Activated T-cell treated with anti-CD3 and anti-CD28 coated beads, Interleukin-2, amount 50 U/mL, for 4 hours (primary cell): ENCODE measurements at regions not wholly inside any gene's neighbourhood (a gene's known extent, or its start where the extent isn't known, plus 50 kb on each side); places are given as distances from the start of the nearest gene placed in this dataset.

Experiments used
- ATAC-seq, 2 donors: fragments of 200-7000 bp; cut with Tn5 transposase; one replicate each; pipeline ENCODE4 v1.10.0; 2021
- DNase-seq: peaks from one replicate; pipeline ENCODE4 v3.0.0-alpha.2; 2020
- H3K27me3 Mint-ChIP-seq: one replicate; pipeline ENCODE4 v1.8.0; 2021; ENCODE audit warnings: low read depth, mixed read lengths
- H3K36me3 Mint-ChIP-seq: one replicate; pipeline ENCODE4 v1.8.0; 2022; ENCODE audit warnings: mixed read lengths; ENCODE audit not compliant: insufficient read depth
- H3K4me1 Mint-ChIP-seq: one replicate; pipeline ENCODE4 v1.8.0; 2021; ENCODE audit warnings: low read depth, mixed read lengths
- H3K4me3 Mint-ChIP-seq: one replicate; pipeline ENCODE4 v1.8.0; 2021; ENCODE audit warnings: mild to moderate bottlenecking, moderate library complexity, mixed read lengths
- H3K9me3 Mint-ChIP-seq: one replicate; pipeline ENCODE4 v1.8.0; 2021; ENCODE audit warnings: mixed read lengths

DNA sequence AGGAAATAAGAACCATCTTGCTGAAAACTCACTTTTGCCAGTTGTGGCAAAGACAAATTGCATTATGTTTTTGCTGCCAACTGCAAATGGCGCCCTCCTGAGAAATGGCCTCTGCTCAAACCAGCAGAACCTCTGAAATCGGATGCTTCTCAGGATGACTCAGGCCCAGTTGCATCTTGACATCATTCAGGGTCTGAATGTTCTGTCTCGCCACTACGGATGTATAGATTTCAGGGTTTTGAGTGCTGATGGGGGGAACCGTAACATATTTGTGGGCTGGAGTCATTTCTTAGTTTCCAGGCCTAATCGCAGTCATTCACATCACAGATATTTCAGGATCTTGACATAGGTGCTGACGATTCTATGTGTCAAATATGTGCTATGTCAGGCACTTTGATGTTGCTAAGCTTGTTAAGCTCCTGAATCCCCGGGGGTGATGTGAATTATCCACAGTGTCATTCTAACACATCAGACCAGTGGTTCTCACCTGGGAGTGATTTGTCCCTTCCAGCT, 207.1 kb downstream of the NFATC2 start:
- Mint-ChIP-seq H3K9me3 (no peaks in the 10 kb centered on the region), H3K27me3 (peaks cover 2% of the 10 kb centered on the region), H3K4me1 (peaks cover 6% of the 10 kb centered on the region), H3K36me3 (no peaks in the 10 kb centered on the region), H3K4me3 (no peak overlapping the region)
- DNase-seq, result no peak
- peak; percentile 80 to 85 for ATAC-seq

DNA sequence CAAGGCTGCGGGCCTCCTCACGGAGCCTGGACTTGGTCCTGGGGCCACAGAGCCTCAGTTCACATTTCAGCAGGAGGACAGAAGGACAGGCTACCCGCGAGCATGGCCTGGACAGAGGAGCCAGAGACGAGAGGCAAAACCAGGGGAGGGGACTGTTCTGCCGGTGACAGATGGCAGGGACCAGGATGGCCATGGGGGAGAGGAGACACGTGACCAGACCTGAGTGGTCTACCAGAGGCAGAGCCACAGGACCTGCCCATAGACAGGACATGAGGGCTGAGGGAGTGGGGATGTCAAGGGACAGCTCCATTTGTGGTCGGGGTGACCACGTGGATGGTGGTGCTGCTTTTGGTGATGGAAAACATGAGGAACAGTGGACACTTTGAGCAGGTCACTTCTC, 207.9 kb downstream of the NFATC2 start:
- H3K9me3 Mint-ChIP-seq, result no peaks in the 10 kb centered on the region
- H3K27me3 Mint-ChIP-seq, result peaks cover 2% of the 10 kb centered on the region
- H3K4me3 Mint-ChIP-seq, result no peak overlapping the region
- DNase-seq (no peak), ATAC-seq (no peak)
- peaks cover 6% of the 10 kb centered on the region for H3K4me1 Mint-ChIP-seq
- no peaks in the 10 kb centered on the region for H3K36me3 Mint-ChIP-seq

DNA sequence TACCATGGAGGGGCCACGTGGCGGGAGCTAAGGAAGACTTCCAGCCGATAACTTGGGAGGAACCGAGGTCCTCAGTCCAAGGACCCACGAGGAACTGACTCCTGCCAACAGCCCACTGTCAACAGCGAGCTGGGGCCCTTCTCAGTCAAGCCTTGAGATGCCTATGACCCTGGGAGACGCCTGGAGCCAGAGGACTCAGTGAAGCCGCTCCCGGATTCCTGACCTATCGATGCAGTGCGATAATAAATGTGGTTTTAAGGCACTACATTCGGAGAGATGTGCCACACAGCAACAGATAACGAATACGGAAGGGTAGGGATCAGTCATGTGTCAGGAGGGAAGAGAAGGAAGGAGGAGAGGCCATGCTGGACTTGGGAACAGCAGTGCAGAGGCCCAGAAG, 208.5 kb downstream of the NFATC2 start:
- DNase-seq, result no peak
- no peaks in the 10 kb centered on the region for H3K36me3 Mint-ChIP-seq
- no peak overlapping the region for H3K4me3 Mint-ChIP-seq
- peaks cover 2% of the 10 kb centered on the region for H3K27me3 Mint-ChIP-seq
- H3K9me3 Mint-ChIP-seq, result no peaks in the 10 kb centered on the region
- no peak for ATAC-seq
- peaks cover 6% of the 10 kb centered on the region for H3K4me1 Mint-ChIP-seq

DNA sequence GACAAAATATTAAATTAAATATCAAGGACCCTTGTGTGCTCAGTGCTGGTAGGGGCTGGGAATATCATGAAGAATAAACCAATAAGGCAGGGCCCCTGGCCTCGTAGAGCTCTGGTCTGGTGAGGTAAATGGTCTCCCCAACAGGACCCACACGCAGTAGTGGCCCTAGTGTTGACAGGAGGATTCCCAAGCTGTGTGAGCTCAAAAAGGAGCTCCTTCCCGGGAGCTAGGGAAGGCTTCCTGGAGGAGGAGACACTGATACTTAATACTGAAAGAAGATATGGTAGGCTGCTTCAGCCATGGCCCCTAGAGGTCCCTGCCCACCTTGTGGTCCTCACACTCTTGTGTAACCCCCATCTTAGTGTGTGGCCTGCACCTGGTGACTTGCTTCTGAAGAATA, 209.1 kb downstream of the NFATC2 start:
- Mint-ChIP-seq H3K9me3 (no peaks in the 10 kb centered on the region), H3K4me3 (no peak overlapping the region), H3K27me3 (peaks cover 2% of the 10 kb centered on the region), H3K4me1 (peaks cover 6% of the 10 kb centered on the region), H3K36me3 (no peaks in the 10 kb centered on the region)
- no peak for DNase-seq
- no peak for ATAC-seq

GRCh38 chr20:51331481-51331880, 211.0 kb downstream of the NFATC2 start:
- DNase-seq (no peak), ATAC-seq (no peak)
- Mint-ChIP-seq H3K4me3 (no peak overlapping the region), H3K36me3 (no peaks in the 10 kb centered on the region), H3K4me1 (peaks cover 2% of the 10 kb centered on the region), H3K9me3 (no peaks in the 10 kb centered on the region), H3K27me3 (peaks cover 8% of the 10 kb centered on the region)

GRCh38 chr20:51329845-51330244, 212.7 kb downstream of the NFATC2 start:
- DNase-seq (no peak), ATAC-seq (no peak)
- peaks cover 13% of the 10 kb centered on the region for H3K27me3 Mint-ChIP-seq
- no peaks in the 10 kb centered on the region for H3K9me3 Mint-ChIP-seq
- no peaks in the 10 kb centered on the region for H3K4me1 Mint-ChIP-seq
- no peak overlapping the region for H3K4me3 Mint-ChIP-seq
- H3K36me3 Mint-ChIP-seq, result no peaks in the 10 kb centered on the region

- no peaks in the 10 kb centered on the region for H3K36me3 Mint-ChIP-seq
- ATAC-seq (no peak), DNase-seq (no peak)
- peaks cover 13% of the 10 kb centered on the region for H3K27me3 Mint-ChIP-seq
- H3K9me3 Mint-ChIP-seq, result no peaks in the 10 kb centered on the region
- H3K4me3 Mint-ChIP-seq, result no peak overlapping the region
- H3K4me1 Mint-ChIP-seq, result no peaks in the 10 kb centered on the region
Measured at GRCh38 chr20:51327251-51327841, 215.2 kb downstream of the NFATC2 start.

DNA sequence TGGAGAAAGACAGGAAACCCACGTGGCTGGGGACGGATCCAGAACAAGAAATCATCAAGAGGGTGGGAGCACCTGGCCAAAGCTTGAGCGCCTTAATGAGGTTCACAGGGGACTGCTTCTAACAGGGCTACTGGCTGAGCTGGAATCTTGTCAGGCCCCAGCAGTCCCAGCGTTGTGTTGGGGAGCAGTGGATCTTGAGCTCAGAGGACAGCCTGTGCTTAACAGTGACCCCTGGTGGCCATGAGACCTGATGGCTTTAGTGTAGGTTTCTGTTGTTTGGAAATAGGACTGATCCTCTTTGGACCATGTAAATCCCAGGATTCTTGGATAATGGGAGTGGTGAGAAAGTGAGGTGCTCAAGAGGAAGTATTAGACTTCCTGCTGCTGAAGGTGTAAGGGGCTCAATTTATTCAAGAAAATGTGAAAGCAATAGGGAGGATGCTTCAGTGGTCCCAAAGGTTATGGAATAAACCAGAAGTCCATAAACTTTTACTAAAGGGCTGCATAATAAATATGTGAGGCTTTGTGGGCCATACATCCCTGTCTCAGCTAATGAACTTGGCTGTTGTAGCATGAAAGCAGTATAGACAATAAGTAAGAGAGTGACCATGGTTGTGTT, 216.2 kb downstream of the NFATC2 start:
- DNase-seq, result peak; percentile 45
- no peak overlapping the region for H3K4me3 Mint-ChIP-seq

DNA sequence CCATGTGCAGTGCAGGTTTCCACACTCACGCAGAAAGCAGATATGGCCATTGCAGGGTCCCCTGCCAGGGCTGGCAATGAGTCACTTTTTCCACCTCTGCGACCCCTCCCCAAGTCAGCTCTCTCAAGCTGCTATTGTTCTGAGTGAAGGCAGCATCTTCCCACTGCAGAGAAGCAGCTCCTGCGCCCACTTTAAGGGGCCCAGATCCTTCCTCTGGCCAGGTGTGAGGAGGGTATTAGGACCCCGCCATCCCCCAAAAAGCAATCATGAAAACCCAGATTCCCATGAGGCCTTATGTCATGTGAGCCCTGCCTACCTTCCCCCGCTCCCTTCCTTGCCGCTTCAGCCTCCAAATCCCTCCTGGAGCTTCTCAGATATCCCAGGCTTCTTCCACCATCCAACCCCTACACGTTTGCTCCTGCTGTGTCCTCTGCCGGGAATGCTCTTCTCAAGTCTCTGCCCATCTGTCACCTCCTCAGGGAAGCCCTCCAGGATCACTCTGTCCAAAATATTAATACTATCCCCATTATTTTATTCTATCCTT, 220.3 kb downstream of the NFATC2 start:
- H3K4me3 Mint-ChIP-seq, result no peak overlapping the region
- H3K36me3 Mint-ChIP-seq, result no peaks in the 10 kb centered on the region
- no peaks in the 10 kb centered on the region for H3K9me3 Mint-ChIP-seq
- H3K27me3 Mint-ChIP-seq, result peaks cover 5% of the 10 kb centered on the region
- ATAC-seq, result no peak
- H3K4me1 Mint-ChIP-seq, result no peaks in the 10 kb centered on the region
- DNase-seq, result no peak

More for the DNA sequence above, 216.2 kb downstream of the NFATC2 start:
- no peaks in the 10 kb centered on the region for H3K9me3 Mint-ChIP-seq
- H3K27me3 Mint-ChIP-seq, result peaks cover 13% of the 10 kb centered on the region
- H3K4me1 Mint-ChIP-seq, result no peaks in the 10 kb centered on the region
- no peaks in the 10 kb centered on the region for H3K36me3 Mint-ChIP-seq
- ATAC-seq, result peak in 1 of 2 donors; percentile 40

DNA sequence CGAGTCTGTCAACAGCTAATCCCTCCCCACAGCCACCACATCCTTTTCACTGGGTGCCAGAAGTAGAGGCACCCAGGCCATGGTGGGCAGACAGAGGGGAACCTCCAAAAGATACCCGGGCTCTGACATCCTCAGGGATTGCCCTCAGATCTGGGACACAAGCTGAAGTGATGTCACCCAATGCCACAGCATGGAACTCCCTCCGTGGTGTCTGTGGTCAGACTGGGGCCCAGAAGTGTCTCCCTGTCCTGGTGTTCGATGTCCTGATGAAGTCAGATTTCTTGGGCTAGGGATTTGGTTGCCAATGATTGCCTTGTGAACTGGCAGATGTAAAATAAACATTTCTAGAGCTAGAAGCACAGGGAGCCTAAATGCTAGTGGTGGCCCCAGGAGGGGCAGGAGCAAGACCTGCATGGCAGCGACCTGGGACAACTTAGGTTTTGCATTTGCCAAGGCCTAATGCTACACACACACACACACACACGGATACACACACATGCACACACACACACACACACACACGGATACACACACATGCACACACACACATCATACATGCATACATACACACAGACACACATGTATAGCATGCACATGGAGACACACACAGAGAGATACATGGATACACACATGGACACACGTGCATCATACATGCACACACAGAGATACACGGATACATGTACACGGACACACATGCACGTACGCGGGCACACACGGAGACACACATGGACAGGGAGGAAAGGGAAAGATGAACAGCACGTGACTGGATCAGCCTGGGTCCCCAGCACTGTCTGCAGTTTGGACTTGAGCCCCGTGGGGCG, 221.0 kb downstream of the NFATC2 start:
- Mint-ChIP-seq H3K36me3 (no peaks in the 10 kb centered on the region), H3K27me3 (peaks cover 5% of the 10 kb centered on the region), H3K9me3 (no peaks in the 10 kb centered on the region), H3K4me1 (no peaks in the 10 kb centered on the region), H3K4me3 (no peak overlapping the region)
- ATAC-seq, result no peak
- no peak for DNase-seq

DNA sequence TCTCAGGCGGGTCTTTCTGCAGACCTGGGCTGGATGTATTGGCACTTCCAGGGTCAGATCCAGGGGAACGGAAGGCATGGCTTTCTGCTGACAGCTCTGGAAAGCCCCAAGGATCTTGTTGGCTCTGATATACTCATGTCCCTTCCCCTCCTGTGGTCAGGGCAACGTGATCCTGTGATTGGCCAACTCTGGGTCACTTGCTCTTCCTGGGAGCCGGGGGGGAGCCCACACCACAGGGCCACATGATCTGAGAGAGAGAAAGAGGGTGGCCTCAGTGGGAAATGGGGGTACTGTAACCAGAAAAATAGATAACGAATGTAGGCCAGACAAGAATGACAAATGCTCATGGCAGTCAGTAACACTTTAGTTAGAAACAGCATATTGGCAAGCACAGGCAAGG, 223.0 kb downstream of the NFATC2 start:
- H3K9me3 Mint-ChIP-seq, result peaks cover 9% of the 10 kb centered on the region
- DNase-seq, result no peak
- H3K4me1 Mint-ChIP-seq, result no peaks in the 10 kb centered on the region
- H3K4me3 Mint-ChIP-seq, result no peak overlapping the region
- ATAC-seq, result no peak
- no peaks in the 10 kb centered on the region for H3K36me3 Mint-ChIP-seq
- H3K27me3 Mint-ChIP-seq, result no peaks in the 10 kb centered on the region

DNA sequence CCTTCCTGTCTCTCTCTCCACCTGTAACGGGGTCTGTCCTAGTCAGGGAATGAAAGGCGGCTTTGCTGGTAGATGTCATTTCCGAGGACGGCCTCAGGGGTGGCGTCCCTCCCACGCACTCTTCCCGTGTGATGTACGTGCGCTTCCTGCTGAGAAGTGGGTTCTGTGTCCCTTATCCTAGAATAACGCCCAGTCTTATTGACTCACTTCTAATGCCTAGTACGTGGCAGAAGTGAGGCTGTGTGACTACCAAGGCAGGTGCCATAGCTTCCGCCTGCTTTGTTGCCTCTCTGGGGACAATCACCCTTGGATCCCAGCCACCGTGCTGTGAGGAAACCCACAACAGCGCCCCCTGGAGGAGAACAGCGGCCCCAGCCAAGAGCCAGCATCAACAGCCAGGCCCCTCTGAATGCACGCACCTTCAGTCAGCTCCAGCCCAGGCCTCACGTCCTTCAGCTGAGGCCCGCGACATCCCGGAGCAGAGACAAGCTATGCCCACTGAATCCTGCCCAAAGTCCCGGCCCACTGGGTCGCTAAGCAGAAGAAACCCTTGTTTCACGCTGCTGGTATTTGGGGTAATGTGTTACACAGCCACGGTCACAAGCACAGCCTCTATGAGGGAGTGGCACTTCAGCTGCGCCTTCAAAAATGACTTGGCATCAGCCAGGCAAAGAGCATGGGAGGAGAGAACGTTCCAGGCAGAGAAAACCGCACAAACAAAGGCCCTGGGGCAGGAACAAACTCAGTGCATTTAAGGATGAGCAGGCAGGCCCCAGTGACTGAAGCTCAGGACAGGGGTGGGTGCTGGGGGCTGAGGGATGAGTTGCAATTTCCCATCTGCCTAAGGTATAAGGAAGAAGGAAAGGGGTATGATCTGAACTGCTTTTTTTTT, 224.2 kb downstream of the NFATC2 start:
- peak overlapping the region; percentile 8 for H3K4me3 Mint-ChIP-seq
- no peaks in the 10 kb centered on the region for H3K4me1 Mint-ChIP-seq
- H3K36me3 Mint-ChIP-seq, result no peaks in the 10 kb centered on the region
- ATAC-seq (peak; percentile 71 to 78), DNase-seq (peak; percentile 38)
- peaks cover 2% of the 10 kb centered on the region for H3K27me3 Mint-ChIP-seq
- H3K9me3 Mint-ChIP-seq, result peaks cover 9% of the 10 kb centered on the region

DNA sequence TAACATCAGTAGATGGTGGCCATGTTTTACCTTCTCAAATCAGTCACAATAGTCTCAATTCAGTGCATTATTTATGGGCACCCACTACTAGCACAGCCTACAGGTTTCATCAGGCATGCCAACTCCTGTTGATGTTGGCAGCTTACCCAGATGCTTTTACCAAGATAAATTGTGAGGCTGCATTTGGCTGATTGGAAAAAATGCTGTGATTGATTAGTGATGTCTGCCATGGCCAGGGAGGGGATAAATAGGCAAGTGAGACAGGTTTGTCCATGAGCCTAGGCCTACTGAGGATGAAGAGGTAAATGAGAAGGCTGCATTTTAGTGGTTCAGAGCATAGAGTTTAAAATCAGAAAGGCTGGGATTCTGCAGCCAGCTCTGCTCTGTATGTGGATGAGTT, 227.1 kb downstream of the NFATC2 start:
- Mint-ChIP-seq H3K9me3 (peaks cover 9% of the 10 kb centered on the region), H3K4me1 (no peaks in the 10 kb centered on the region), H3K27me3 (peaks cover 3% of the 10 kb centered on the region), H3K36me3 (no peaks in the 10 kb centered on the region), H3K4me3 (no peak overlapping the region)
- DNase-seq, result no peak
- ATAC-seq, result no peak

DNA sequence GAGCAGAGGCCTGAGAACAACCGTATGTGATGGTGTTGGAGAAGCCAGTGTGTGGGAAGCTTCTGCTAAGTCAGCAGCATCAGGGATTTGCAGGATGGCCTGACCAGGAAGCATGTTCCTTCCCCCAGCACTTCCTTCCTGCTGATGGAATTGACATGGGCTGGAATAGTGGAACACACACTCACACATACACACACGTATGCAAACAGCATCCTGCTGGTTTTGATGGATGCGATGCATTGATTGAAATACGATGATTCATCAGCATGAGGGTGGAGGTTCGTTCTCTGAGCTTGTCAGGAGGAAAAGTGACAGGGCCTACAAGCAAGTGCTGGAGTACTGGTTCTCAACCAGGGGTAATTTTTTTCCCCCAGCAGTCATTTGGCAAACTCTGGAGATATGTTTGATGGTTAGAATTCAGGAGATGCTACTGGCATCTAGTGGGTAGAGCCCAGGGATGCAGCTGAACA, 229.1 kb downstream of the NFATC2 start:
- Mint-ChIP-seq H3K4me3 (no peak overlapping the region), H3K4me1 (no peaks in the 10 kb centered on the region), H3K27me3 (peaks cover 4% of the 10 kb centered on the region), H3K36me3 (no peaks in the 10 kb centered on the region), H3K9me3 (peaks cover 9% of the 10 kb centered on the region)
- ATAC-seq (no peak), DNase-seq (no peak)
